BJ (cell line): ENCODE measurements at regions not wholly inside any gene's neighbourhood (a gene's known extent, or its start where the extent isn't known, plus 50 kb on each side); places are given as distances from the start of the nearest gene placed in this dataset.

Source experiments
- CTCF ChIA-PET: fragments of 350-600 bp; formaldehyde crosslinking; extraction: SDS; loops from one replicate; lab custom pipeline; 2021; ENCODE audit warnings: antibody characterized with exemption, inconsistent platforms; lab: Yijun Ruan, JAX
- POLR2A ChIA-PET: fragments of 300-600 bp; sonication (Branson Sonifier 250); formaldehyde crosslinking; extraction: SDS; loops from one replicate; lab custom pipeline; 2021; ENCODE audit warnings: antibody characterized with exemption; lab: Charles Lee
- DNase-seq: peaks from one replicate; pipeline ENCODE4 v3.0.0-alpha.2; 2011; ENCODE audit warnings: low read depth
- H3K27me3 ChIP-seq: 2 replicates; pipeline ENCODE4 v1.6.0; 2011; ENCODE audit warnings: low read length; ENCODE audit not compliant: control insufficient read depth, insufficient read depth
- H3K36me3 ChIP-seq: 2 replicates; pipeline ENCODE4 v1.5.1; 2011; ENCODE audit warnings: low read length; ENCODE audit not compliant: control insufficient read depth, insufficient read depth
- H3K4me3 ChIP-seq: 2 replicates; pipeline ENCODE4 v1.5.1; 2011; ENCODE audit warnings: low read depth, mild to moderate bottlenecking, control low read depth, low read length
- CTCF ChIP-seq: IDR thresholded peaks from 2 replicates; pipeline ENCODE4 v1.5.1; 2011; ENCODE audit warnings: low read depth, mild to moderate bottlenecking, control low read depth, inconsistent platforms, low read length, moderate library complexity; ENCODE audit not compliant: insufficient read depth

GRCh38 chr11:71068963-71069362 lies 183.4 kb downstream of the SHANK2 start:
- DNase-seq, result no peak

DNA sequence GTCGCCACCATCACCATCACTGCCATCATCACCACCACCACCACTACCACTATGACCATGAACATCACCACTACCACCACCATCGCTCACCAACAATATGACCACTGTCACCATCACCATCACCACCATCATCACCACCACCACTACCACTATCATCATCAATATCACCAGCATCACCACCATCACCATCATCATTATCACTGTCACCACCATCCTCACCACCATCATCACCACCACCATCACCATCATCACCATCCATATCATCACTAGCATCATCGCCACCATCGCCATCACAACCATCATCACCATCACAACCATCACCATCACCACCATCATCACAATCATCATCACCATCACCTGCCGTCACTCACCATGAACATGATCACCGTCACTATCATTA lies 184.6 kb downstream of the SHANK2 start:
- Histone ChIP-seq H3K27me3 (no peaks in the 10 kb centered on the region), H3K4me3 (no peak overlapping the region), H3K36me3 (no peaks in the 10 kb centered on the region)
- DNase-seq, result no peak
- CTCF ChIA-PET, result no interaction called here
- POLR2A ChIA-PET, result no interaction called here
- TF ChIP-seq CTCF, result no peak

More at GRCh38 chr11:71068963-71069362, 183.4 kb downstream of the SHANK2 start:
- ChIA-PET CTCF (no interaction called here), POLR2A (no interaction called here)
- Histone ChIP-seq H3K27me3 (no peaks in the 10 kb centered on the region), H3K36me3 (no peaks in the 10 kb centered on the region), H3K4me3 (no peak overlapping the region)
- no peak for TF ChIP-seq CTCF

DNA sequence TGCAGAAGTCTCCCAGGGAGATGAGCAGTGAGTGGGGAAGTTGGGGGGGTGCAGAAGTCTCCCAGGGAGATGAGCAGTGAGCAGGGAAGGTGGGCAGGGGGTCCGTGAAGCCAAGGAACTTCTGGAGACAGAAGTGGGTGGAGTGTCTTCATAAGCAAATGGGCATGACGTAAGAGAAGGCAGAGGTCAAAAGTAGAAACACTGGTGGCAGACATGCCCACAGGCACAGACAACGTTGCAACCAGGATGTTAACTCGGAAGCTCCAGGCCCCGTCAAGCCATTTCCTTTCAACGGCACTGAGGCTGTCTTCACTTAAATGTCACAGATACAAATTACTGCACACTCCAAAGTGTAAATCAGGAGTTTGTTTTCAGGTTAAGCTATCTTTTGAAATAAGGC lies 186.1 kb downstream of the SHANK2 start:
- Histone ChIP-seq H3K36me3 (no peaks in the 10 kb centered on the region), H3K4me3 (no peak overlapping the region), H3K27me3 (no peaks in the 10 kb centered on the region)
- DNase-seq, result no peak
- no peak for TF ChIP-seq CTCF
- CTCF ChIA-PET, result no interaction called here
- POLR2A ChIA-PET, result no interaction called here

- TF ChIP-seq CTCF, result no peak
- CTCF ChIA-PET, result no interaction called here
- Histone ChIP-seq H3K4me3 (no peak overlapping the region), H3K27me3 (no peaks in the 10 kb centered on the region), H3K36me3 (no peaks in the 10 kb centered on the region)
- no peak for DNase-seq
- POLR2A ChIA-PET, result no interaction called here
Measured at GRCh38 chr11:71065841-71066240, 186.5 kb downstream of the SHANK2 start.

DNA sequence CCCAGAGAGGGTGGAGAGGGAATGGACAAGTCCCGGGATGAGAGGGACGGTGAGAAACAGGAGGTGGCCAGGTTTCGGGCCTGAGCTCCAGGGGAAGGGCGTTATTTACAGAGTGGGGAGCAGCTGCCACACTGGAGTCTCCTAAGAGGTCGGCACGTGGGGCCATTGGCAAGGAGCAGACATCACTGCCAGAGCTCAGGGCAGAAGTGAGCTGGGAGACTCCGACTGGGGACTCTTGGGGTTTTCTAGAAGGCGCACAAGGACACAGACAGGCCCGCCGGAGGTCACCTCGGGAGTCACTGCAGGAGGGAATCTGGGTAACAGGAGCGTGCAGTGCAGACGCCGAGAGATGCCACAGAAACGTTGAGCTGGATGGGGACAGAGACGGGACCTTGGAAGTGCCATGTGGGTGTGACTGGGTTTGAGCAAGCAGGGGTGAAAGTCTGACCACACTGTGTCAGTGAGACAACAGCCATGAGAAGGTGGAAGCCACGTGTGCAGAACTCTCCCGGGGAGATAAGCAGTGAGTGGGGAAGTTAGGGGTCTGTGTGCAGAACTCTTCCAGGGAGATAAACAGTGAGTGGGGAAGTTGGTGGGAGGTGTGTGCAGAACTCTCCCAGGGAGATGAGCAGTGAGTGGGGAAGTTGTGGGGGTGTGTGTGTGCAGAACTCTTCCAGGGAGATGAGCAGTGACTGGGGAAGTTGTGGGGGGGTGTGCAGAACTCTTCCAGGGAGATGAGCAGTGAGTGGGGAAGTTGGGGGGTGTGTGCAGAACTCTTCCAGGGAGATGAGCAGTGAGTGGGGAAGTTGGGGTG lies 187.5 kb downstream of the SHANK2 start:
- POLR2A ChIA-PET, result no interaction called here
- CTCF ChIA-PET, result no interaction called here

More for the DNA sequence above, 187.5 kb downstream of the SHANK2 start:
- no peak overlapping the region for H3K4me3 ChIP-seq
- H3K27me3 ChIP-seq, result no peaks in the 10 kb centered on the region
- TF ChIP-seq CTCF, result no peak
- H3K36me3 ChIP-seq, result no peaks in the 10 kb centered on the region
- DNase-seq, result no peak
